ENCODE measurements at regions not wholly inside any gene's neighbourhood (a gene's known extent, or its start where the extent isn't known, plus 50 kb on each side); places are given as distances from the start of the nearest gene placed in this dataset.

DNA sequence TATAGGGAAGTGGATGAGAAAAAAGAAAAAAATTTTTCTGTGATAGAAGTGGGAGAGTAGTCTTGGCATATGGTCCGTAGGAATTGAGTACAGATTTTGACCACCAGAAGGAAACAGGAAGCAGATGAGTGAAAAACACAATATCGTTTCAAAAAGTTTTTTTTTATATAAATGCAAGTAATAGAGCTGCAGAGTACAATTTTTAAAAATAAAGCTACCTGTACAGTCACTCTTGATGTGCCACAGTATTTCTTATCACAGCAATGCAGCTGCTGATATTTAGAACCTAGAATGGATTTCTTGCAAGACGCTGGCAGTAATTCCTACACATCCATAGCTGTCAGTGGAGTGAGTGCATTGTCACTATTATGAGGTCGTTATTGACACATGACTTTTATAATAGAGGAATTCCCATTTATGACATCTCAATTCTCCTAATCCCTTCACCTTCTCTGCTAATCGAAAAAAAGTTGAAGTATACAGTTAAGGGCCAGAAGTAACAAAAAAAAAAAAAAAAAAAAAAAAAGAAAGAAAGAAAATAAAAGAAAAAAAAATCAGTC lies 477.7 kb downstream of the TAF11L14 start:
- no peak for TF ChIP-seq CTCF (IDR thresholded peaks at IDR 0.05)
- no peak for TF ChIP-seq POLR2A (IDR thresholded peaks at IDR 0.05)

Measured in Peyer's patch (tissue), 4 donors.